OCI-LY3 (cell line): ENCODE measurements at regions not wholly inside any gene's neighbourhood (a gene's known extent, or its start where the extent isn't known, plus 50 kb on each side); places are given as distances from the start of the nearest gene placed in this dataset.
"Not testable (repeated sequence)": the region's sequence is repeated elsewhere in the genome, so short reads cannot be mapped to it uniquely, and the experiment has no call there.

Experiments used
- H2AFZ ChIP-seq: fragments of 200-600, 300-600 bp; shearing (Covaris generic); 2 replicates; pipeline ENCODE4 v1.6.0; 2014; ENCODE audit warnings: antibody characterized with exemption, low read depth, low read length
- H3K27ac ChIP-seq: fragments of 200-600, 300-600 bp; sonication (generic); 2 replicates; pipeline ENCODE4 v1.5.1; 2014; ENCODE audit warnings: mild to moderate bottlenecking, low read length, moderate library complexity, mixed read lengths
- H3K27me3 ChIP-seq: fragments of 200-600, 300-600 bp; sonication (generic); 2 replicates; pipeline ENCODE4 v1.6.1; 2014; ENCODE audit warnings: low read depth, low read length, mixed read lengths
- H3K36me3 ChIP-seq: fragments of 200-600, 300-600 bp; sonication (generic); replicated peaks from 2 replicates; pipeline ENCODE3; 2014; ENCODE audit warnings: low read depth, low read length, mixed read lengths
- H3K4me1 ChIP-seq: fragments of 300-600, 200-600 bp; sonication (generic); 2 replicates; pipeline ENCODE4 v1.6.1; 2014; ENCODE audit warnings: low read length, mixed read lengths
- H3K4me2 ChIP-seq: fragments of 200-600, 300-600 bp; sonication (generic); 2 replicates; pipeline ENCODE4 v1.6.1; 2014; ENCODE audit warnings: low read length, mixed read lengths
- H3K4me3 ChIP-seq: fragments of 300-600, 200-600 bp; sonication (generic); 2 replicates; pipeline ENCODE4 v1.5.1; 2014; ENCODE audit warnings: antibody characterized with exemption, mild to moderate bottlenecking, low read length, moderate library complexity
- H3K79me2 ChIP-seq: fragments of 300-600, 200-600 bp; shearing (Covaris generic); 2 replicates; pipeline ENCODE4 v1.6.1; 2014; ENCODE audit warnings: mild to moderate bottlenecking, low read length, mixed read lengths
- H3K9ac ChIP-seq: fragments of 300-600, 200-600 bp; shearing (Covaris generic); 2 replicates; pipeline ENCODE4 v1.6.0; 2014; ENCODE audit warnings: mild to moderate bottlenecking, low read length, moderate library complexity
- H3K9me3 ChIP-seq: fragments of 200-600, 300-600 bp; shearing (Covaris generic); 2 replicates; pipeline ENCODE4 v1.6.1; 2014; ENCODE audit warnings: low read length, mixed read lengths; ENCODE audit not compliant: insufficient read depth
- H4K20me1 ChIP-seq: fragments of 200-600, 300-600 bp; sonication (generic); 2 replicates; pipeline ENCODE4 v1.6.1; 2016; ENCODE audit warnings: low read length, mixed read lengths; ENCODE audit not compliant: insufficient read depth
- CTCF ChIP-seq: fragments of 200-600, 300-600 bp; sonication (generic); IDR thresholded peaks from 2 replicates; pipeline ENCODE4 v1.5.1; 2014; ENCODE audit warnings: antibody characterized with exemption, low read length, low read depth
- EZH2phosphoT487 ChIP-seq: fragments of 200-600 bp; shearing (Covaris generic); IDR thresholded peaks from 2 replicates; pipeline ENCODE4 v1.6.1; 2018; ENCODE audit warnings: antibody characterized with exemption, mixed run types, low read depth

GRCh38 chr13:80523134-80523533, 182.2 kb upstream of the SPRY2 start:
- Histone ChIP-seq H4K20me1 (no peaks in the 10 kb centered on the region), H3K4me2 (no peak overlapping the region), H3K79me2 (no peaks in the 10 kb centered on the region), H3K4me3 (no peak overlapping the region), H3K9me3 (no peaks in the 10 kb centered on the region), H3K27ac (no peak overlapping the region), H3K4me1 (no peaks in the 10 kb centered on the region), H2AFZ (no peak overlapping the region), H3K27me3 (no peaks in the 10 kb centered on the region), H3K36me3 (no peaks in the 10 kb centered on the region), H3K9ac (no peak overlapping the region)
- TF ChIP-seq EZH2phosphoT487 (no peak), CTCF (no peak)

GRCh38 chr13:80522463-80522862, 181.5 kb upstream of the SPRY2 start:
- H3K27me3 ChIP-seq, H3K4me1 ChIP-seq, H3K36me3 ChIP-seq, H3K27ac ChIP-seq, H3K79me2 ChIP-seq, H3K4me3 ChIP-seq, H4K20me1 ChIP-seq, H3K9me3 ChIP-seq, H3K4me2 ChIP-seq, H2AFZ ChIP-seq, H3K9ac ChIP-seq: not testable (repeated sequence)

GRCh38 chr13:80516818-80517348, 176.0 kb upstream of the SPRY2 start:
- H3K4me3 ChIP-seq: no peak overlapping the region
- H3K27me3 ChIP-seq: no peaks in the 10 kb centered on the region
- no peaks in the 10 kb centered on the region for H4K20me1 ChIP-seq
- H3K4me1 ChIP-seq: no peaks in the 10 kb centered on the region
- no peak overlapping the region for H3K27ac ChIP-seq
- H3K9me3 ChIP-seq: no peaks in the 10 kb centered on the region
- TF ChIP-seq CTCF (no peak), EZH2phosphoT487 (no peak)
- no peak overlapping the region for H3K4me2 ChIP-seq
- H3K36me3 ChIP-seq: no peaks in the 10 kb centered on the region
- H3K9ac ChIP-seq: no peak overlapping the region
- H3K79me2 ChIP-seq: no peaks in the 10 kb centered on the region
- H2AFZ ChIP-seq: no peak overlapping the region

GRCh38 chr13:80515296-80515695, 174.4 kb upstream of the SPRY2 start:
- H4K20me1 ChIP-seq: no peaks in the 10 kb centered on the region
- no peaks in the 10 kb centered on the region for H3K4me1 ChIP-seq
- no peak overlapping the region for H2AFZ ChIP-seq
- H3K9ac ChIP-seq: no peak overlapping the region
- no peaks in the 10 kb centered on the region for H3K27me3 ChIP-seq
- no peaks in the 10 kb centered on the region for H3K9me3 ChIP-seq
- H3K4me3 ChIP-seq: no peak overlapping the region
- H3K27ac ChIP-seq: no peak overlapping the region
- H3K36me3 ChIP-seq: no peaks in the 10 kb centered on the region
- no peaks in the 10 kb centered on the region for H3K79me2 ChIP-seq
- no peak for TF ChIP-seq CTCF
- TF ChIP-seq EZH2phosphoT487: no peak
- no peak overlapping the region for H3K4me2 ChIP-seq

- H2AFZ ChIP-seq: no peak overlapping the region
- H4K20me1 ChIP-seq: no peaks in the 10 kb centered on the region
- TF ChIP-seq CTCF (no peak), EZH2phosphoT487 (no peak)
- no peak overlapping the region for H3K4me2 ChIP-seq
- H3K4me1 ChIP-seq: no peaks in the 10 kb centered on the region
- H3K36me3 ChIP-seq: no peaks in the 10 kb centered on the region
- H3K79me2 ChIP-seq: no peaks in the 10 kb centered on the region
- H3K27me3 ChIP-seq: no peaks in the 10 kb centered on the region
- H3K9me3 ChIP-seq: no peaks in the 10 kb centered on the region
- H3K9ac ChIP-seq: no peak overlapping the region
- H3K4me3 ChIP-seq: no peak overlapping the region
- H3K27ac ChIP-seq: no peak overlapping the region
These were observed 172.3 kb upstream of the SPRY2 start for GRCh38 chr13:80513196-80513595.
